GM18511 (cell line): ENCODE measurements at regions not wholly inside any gene's neighbourhood (a gene's known extent, or its start where the extent isn't known, plus 50 kb on each side); places are given as distances from the start of the nearest gene placed in this dataset.

Experiments used
- ATAC-seq: cut with Tn5 transposase; IDR thresholded peaks from one replicate; pipeline ENCODE4 v1.9.1; 2021; ENCODE audit warnings: mild to moderate bottlenecking, moderate library complexity; ENCODE audit not compliant: unreplicated experiment

GRCh38 chr5:19370655-19371386, 617.2 kb downstream of the CDH18 start:
- no peak for ATAC-seq

- ATAC-seq: no peak
Measured at GRCh38 chr5:19388391-19388790, 599.6 kb downstream of the CDH18 start.

- ATAC-seq: no peak
Measured at GRCh38 chr5:19401032-19401431, 587.0 kb downstream of the CDH18 start.

GRCh38 chr5:19406576-19407365, 581.2 kb downstream of the CDH18 start:
- ATAC-seq: no peak

GRCh38 chr5:19408149-19408548, 579.9 kb downstream of the CDH18 start:
- no peak for ATAC-seq

GRCh38 chr5:19411936-19412335, 576.1 kb downstream of the CDH18 start:
- ATAC-seq: no peak
